GM21360 (cell line): ENCODE measurements at regions not wholly inside any gene's neighbourhood (a gene's known extent, or its start where the extent isn't known, plus 50 kb on each side); places are given as distances from the start of the nearest gene placed in this dataset.

Experiments used
- ATAC-seq: cut with Tn5 transposase; IDR thresholded peaks from one replicate; pipeline ENCODE4 v1.9.1; 2021; ENCODE audit warnings: mild to moderate bottlenecking, moderate library complexity; ENCODE audit not compliant: unreplicated experiment

GRCh38 chr1:244219149-244219548 lies 168.1 kb downstream of the ZBTB18 start:
- ATAC-seq, result no peak

DNA sequence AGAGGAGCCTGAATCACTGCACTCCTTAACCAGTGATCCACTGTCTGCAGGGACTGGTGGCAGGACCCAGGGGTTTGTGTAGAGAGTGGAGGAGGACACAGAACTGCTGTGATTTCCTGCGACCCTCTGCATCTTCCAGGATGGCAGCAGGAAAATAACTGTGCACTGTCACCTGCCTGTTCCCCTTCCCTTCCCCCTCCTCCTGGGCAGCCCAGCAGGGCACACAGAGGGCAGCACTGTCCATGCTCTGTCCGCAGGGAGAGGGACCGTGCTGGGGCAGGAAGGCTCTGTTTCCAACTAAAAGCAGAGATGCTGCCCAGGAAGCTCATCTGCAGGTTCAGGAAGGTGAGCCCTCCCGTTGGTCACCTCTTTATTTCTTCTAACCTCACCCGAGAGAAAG lies 168.7 kb downstream of the ZBTB18 start:
- no peak for ATAC-seq

DNA sequence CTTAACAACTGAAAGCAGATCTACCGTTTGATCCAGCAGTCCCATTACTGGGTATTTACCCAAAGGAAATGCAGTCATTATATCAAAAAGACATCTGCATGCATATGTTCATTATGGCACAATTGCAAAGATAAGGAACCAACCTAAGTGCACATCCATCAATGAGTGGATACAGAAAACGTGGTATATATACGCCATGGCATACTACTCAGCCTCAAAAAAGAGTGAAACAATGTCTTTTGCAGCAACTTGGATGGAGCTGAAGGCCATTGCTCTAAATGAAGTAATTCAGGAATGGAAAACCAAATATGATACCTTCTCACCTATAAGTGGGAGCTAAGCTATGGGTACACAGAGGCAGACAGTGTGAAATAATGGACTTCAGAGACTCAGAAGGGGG lies 169.3 kb downstream of the ZBTB18 start:
- ATAC-seq, result no peak

DNA sequence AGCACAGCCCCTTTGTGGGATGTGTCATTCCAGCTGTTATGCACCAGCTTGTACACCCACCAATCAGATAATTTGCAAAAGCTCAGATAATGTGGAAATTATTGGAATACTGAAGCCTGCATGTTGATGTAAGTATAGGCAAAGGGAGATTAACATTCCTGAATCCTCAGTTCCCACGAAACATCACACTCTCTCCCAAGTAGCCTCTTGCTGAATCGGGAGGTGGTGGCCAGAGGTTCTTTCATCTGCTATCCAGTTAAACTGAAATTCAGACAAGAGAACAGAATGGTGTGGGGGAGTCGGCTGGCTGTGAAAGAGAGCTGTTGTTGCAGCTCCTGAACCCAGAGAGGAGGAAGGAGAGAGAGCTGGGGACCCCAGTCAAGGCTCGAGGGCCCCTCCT lies 170.9 kb downstream of the ZBTB18 start:
- ATAC-seq, result no peak

- no peak for ATAC-seq
These were observed 173.7 kb downstream of the ZBTB18 start for GRCh38 chr1:244224487-244225430.

- ATAC-seq, result no peak
These were observed 175.4 kb downstream of the ZBTB18 start for GRCh38 chr1:244226435-244226834.

GRCh38 chr1:244230470-244230869 lies 179.4 kb downstream of the ZBTB18 start:
- ATAC-seq, result no peak

DNA sequence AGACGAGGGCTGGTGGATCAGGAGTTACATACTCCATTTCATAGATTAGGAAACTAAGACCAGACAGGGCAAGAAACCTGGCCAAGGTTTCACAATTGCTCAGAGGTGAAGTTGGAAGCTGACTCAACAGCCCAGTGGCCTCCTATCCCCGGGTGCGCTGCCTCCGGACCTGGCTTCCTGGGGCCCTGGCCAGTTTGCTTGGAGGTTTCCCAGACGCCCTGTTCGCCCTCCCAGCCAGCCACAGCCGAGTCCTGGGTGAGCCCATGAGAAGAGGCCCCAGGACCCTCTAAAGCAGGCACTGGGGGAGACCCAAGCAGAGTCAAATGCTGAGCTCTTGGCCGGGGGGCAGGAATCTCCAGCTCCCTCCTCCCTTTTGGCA lies 180.1 kb downstream of the ZBTB18 start:
- no peak for ATAC-seq

- ATAC-seq, result no peak
These were observed 180.7 kb downstream of the ZBTB18 start for GRCh38 chr1:244231572-244232315.

- no peak for ATAC-seq
These were observed 183.0 kb downstream of the ZBTB18 start for GRCh38 chr1:244234009-244234643.

DNA sequence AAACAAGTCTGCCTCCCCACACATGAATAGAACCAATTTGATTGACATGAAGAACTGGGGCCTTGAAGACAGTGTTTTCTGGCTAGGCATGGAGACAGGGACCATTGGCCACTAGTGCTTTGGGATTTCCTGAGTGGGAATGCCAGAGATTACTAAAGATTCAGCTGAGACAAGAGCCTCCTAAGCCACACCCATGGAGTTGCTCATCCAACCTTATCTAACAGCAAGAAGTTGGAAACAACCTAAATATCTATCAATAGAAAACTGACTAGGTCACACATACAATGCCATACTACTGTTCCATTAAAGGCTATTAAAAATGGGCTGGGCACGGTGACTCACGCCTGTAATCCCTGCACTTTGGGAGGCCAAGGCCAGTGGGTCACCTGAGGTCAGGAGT lies 184.1 kb downstream of the ZBTB18 start:
- ATAC-seq, result no peak

DNA sequence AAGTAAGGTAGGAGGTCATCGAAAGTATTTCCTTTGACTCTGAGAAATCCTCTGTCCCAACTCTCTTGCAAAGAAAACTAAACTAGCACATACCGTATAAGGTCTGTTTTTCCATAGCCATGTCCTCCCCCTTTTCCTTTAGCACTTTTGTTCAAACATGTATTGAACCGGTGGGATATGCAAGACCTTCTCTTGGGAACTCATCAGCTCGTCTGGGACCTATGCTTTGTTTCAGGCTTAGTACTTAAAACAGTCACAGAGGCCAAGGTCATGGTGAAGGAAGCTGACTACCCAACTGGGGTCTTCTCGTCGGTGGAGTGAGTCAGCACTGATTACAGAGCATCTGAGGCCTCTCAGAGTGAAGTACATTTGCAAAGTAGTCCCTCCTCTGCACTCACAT lies 185.0 kb downstream of the ZBTB18 start:
- ATAC-seq, result no peak

GRCh38 chr1:244236721-244237120 lies 185.6 kb downstream of the ZBTB18 start:
- ATAC-seq, result no peak

GRCh38 chr1:244237445-244237844 lies 186.4 kb downstream of the ZBTB18 start:
- ATAC-seq, result no peak

DNA sequence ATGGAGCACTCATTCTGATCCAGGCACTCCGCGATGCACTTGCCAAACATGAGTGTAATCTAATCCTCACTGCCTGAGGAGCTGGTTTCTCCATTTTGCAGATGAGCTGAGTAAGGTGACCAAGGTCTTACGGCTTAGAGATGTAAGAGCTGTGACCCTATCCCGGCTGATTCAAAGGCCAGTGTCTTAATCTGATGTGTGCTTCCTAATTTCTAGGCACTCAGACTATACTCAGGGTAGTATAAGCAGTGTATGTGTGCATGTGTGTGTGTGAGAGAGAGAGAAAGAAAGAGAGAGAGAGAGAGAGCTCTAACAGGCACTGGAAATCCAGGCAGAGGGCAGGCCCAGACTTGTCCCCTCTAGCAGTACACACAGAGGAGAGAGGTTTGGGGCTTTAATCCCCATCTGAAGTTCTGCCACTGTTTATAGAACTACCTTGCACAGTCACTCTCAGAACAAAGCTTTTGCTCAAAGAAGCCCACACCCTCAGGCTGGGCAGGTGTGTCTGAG lies 188.2 kb downstream of the ZBTB18 start:
- ATAC-seq, result no peak

GRCh38 chr1:244241438-244241837 lies 190.4 kb downstream of the ZBTB18 start:
- ATAC-seq, result no peak

DNA sequence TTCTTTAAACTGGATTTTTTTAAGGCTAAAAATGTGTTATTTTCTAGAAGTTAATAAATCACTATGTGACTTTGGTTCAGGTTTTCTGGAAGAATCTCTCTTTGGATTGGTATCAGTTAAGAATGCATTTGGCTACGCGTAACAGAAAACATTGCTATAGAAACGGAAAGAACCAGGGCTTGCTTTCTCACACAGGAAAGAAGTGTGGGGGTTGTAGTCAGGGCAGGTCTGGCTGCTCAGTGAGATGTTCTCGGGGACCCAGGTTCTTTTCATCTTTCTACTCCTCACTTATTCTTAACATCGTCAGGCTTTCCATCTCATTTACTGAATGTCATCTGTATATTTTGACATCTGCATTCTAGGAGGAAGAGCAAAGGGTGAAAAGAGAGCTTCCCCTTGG lies 191.4 kb downstream of the ZBTB18 start:
- no peak for ATAC-seq

DNA sequence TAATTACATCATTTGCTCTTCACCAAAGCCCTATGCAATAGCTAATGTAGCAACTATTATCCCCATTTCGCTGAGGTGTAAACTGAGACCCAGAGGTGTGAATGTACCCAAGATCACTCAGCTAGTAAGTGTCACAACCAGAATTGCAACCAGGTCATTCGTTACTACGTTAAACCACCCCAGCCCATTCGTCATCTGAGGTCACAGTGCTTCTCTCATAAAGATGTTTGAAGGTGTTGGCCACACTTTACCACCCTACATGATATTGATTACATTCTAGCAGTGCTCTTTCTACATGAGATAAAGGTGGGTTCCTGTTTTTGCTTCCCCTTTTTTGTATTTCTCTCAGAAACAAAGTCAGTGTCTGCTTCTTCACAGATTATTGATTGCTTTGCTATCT lies 195.3 kb downstream of the ZBTB18 start:
- no peak for ATAC-seq

GRCh38 chr1:244248426-244248825 lies 197.3 kb downstream of the ZBTB18 start:
- no peak for ATAC-seq

DNA sequence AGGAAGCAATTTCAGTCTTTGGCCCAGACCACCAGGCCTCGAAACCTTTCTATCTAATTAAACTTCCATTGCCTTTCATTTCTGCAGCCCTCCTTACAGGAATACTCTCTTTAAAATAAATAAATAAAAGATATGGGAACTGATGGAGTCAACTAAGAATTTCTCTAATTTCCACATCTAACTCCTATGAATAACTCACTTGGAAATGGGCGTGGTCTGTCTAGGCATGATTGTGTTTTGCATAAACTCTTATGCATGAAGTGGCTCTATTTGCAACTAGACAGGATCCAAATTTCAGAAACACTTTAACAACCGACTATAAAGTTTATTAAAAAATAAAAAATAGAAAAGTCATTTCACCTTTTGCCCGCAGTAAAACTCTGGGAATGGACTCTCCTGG lies 199.5 kb downstream of the ADSS2 start:
- ATAC-seq, result no peak

DNA sequence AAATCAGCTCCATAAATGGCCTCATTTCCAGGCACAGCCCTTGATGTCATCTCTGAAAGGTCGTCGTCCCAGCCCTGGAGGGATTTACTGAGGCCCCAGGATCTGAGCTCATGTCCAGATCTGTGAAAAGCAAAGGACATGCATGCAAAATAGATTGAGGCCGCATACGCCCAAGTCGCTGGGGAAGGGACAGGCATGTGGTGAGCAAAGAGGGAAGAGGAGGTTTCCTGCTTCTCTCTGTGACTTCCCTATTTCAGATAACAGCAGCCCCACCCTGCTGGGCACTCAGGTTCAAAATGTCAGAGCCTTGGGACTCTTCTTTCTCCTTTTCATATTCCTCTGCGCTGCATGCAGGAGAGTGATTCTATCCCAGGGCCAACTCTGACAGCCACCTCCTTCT lies 197.2 kb downstream of the ADSS2 start:
- ATAC-seq, result no peak
